ENCODE measurements at regions not wholly inside any gene's neighbourhood (a gene's known extent, or its start where the extent isn't known, plus 50 kb on each side); places are given as distances from the start of the nearest gene placed in this dataset.
A peak's percentile ranks its signal among the peaks of the same experiment; 100 is the strongest.

DNA sequence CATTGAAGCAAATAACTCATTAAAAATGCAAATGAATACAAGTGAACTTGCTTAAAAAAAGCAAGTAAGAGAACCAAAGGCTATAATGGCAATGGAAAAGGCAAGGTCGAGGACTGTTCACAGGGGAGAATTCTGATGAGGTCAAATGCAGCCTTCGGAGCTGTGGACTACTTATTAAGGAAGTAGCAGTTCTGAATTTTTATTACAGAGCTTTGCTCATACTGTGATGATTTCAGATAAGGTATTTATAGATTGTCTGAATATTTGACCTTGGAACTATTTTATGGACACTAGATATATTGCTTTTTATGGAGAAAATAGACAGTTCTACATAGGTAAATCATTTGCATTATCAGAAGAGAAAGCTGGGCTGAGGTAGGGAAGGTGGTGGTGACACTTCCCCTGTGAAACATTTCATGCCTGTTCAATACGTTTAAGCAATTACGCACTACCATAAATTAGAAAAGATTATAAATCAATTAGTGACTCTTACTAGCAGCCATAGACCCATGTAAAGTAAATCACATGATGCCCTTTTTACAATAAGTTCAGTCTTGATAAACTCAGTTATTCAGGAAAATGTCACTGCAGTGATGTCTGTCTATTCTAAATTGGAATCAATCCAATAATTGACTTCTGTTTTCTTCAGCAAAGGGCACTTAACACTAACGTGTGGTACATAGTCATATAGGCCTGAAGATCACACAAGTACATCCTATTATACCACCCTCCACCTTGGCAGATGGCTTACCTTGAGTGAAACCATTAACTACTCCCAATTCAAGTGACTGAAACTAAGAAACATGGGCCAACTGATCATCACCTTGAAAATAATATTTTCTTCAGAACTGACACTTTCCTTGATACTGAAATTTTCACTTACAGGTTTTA is 260.0 kb downstream of the KLF12 start:
- Histone ChIP-seq H3K79me2 (no peaks in the 10 kb centered on the region), H2AFZ (no peak overlapping the region), H3K4me3 (no peak overlapping the region), H3K27me3 (no peaks in the 10 kb centered on the region), H3K4me1 (ENCODE audit: insufficient read depth) (no peaks in the 10 kb centered on the region), H3K9me3 (ENCODE audit: low read depth) (no peaks in the 10 kb centered on the region), H3K9me2 (replicated peaks; ENCODE audit: insufficient read depth) (no peaks in the 10 kb centered on the region), H4K20me1 (ENCODE audit: insufficient read depth, poor library complexity, severe bottlenecking) (no peaks in the 10 kb centered on the region), H3K36me3 (replicated peaks; ENCODE audit: insufficient read depth, low read depth) (no peaks in the 10 kb centered on the region), H3K4me2 (no peak overlapping the region), H3K27ac (no peak overlapping the region)
- WGBS (ENCODE audit: low lambda C conversion rate, missing lambda C conversion rate): 88% methylated on average over 5 of the region's 5 CpGs
- no peak for TF ChIP-seq EZH2phosphoT487 (IDR thresholded peaks at IDR 0.05; ENCODE audit: low read depth, severe bottlenecking, unreplicated experiment)
- DNase-seq (ENCODE audit: low spot score): no peak

GRCh38 chr13:73872397-73872796 is 261.8 kb downstream of the KLF12 start:
- no peak overlapping the region for H3K4me2 ChIP-seq
- WGBS (ENCODE audit: low lambda C conversion rate, missing lambda C conversion rate): 78% methylated on average over 3 of the region's 3 CpGs

DNA sequence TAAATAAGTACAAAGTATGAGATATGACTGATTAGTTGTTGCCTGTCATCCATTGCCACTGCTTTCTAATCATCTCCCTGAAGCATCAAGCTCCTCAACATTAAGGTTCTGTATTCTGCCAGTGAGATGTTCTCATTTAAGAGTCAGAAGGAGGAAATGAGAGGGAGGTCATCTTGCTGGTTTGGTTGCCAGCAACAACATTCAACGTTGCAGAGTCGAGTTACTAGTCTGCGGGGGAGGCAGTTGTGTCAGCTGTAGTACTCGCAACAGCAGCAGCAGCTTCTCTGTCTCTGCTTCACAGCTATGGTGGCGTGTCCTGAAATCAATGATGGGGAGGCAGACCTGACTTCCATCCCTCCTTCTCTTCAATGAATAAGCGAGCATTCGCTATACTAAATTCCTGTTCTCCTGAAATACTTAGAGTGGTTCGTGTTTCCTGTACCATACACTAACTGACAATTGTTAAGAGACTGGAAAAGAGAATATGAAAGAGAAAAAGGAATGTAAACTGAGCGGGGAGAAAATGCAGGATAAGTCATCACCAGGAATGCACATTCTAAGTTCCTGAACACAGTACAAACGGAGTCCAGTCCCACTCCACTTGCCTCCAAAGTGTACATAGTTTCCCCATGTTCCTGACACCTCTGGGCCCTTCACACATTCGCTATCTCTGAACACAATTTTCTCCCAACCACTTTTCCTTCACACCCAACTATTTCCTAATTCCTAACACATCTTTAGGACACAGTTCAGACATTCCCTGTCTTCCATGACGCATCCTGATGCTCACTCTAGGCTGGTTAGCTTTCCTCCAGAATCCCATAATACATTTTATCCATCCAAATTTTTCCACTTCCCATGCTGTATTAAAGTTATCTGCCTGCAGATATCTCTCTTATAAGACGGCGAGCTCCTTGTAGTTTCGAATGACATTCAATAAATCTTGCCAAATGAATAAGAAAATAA is 263.0 kb downstream of the KLF12 start:
- H3K36me3 ChIP-seq (replicated peaks; ENCODE audit: insufficient read depth, low read depth): no peaks in the 10 kb centered on the region
- no peaks in the 10 kb centered on the region for H3K27me3 ChIP-seq
- H3K4me1 ChIP-seq (ENCODE audit: insufficient read depth): no peaks in the 10 kb centered on the region
- H2AFZ ChIP-seq: no peak overlapping the region
- WGBS (ENCODE audit: low lambda C conversion rate, missing lambda C conversion rate): 82% methylated on average over 15 of the region's 15 CpGs
- H3K27ac ChIP-seq: peak overlapping the region; percentile 9
- no peaks in the 10 kb centered on the region for H3K9me3 ChIP-seq (ENCODE audit: low read depth)
- no peak overlapping the region for H3K4me2 ChIP-seq
- no peak for DNase-seq (ENCODE audit: low spot score)
- no peak overlapping the region for H3K4me3 ChIP-seq
- no peak for TF ChIP-seq EZH2phosphoT487 (IDR thresholded peaks at IDR 0.05; ENCODE audit: low read depth, severe bottlenecking, unreplicated experiment)
- H3K9me2 ChIP-seq (replicated peaks; ENCODE audit: insufficient read depth): no peaks in the 10 kb centered on the region
- no peaks in the 10 kb centered on the region for H4K20me1 ChIP-seq (ENCODE audit: insufficient read depth, poor library complexity, severe bottlenecking)
- peaks cover 3% of the 10 kb centered on the region for H3K79me2 ChIP-seq

More at GRCh38 chr13:73872397-73872796, 261.8 kb downstream of the KLF12 start:
- TF ChIP-seq EZH2phosphoT487 (IDR thresholded peaks at IDR 0.05; ENCODE audit: low read depth, severe bottlenecking, unreplicated experiment) (no peak), EZH2 (IDR thresholded peaks at IDR 0.05; ENCODE audit: borderline replicate concordance) (no peak)
- no peaks in the 10 kb centered on the region for H3K27me3 ChIP-seq
- H3K36me3 ChIP-seq (replicated peaks; ENCODE audit: insufficient read depth, low read depth): no peaks in the 10 kb centered on the region
- H3K4me3 ChIP-seq: no peak overlapping the region
- DNase-seq (ENCODE audit: low spot score): no peak
- H3K9me3 ChIP-seq (ENCODE audit: low read depth): no peaks in the 10 kb centered on the region
- H2AFZ ChIP-seq: no peak overlapping the region
- no peak overlapping the region for H3K27ac ChIP-seq
- no peaks in the 10 kb centered on the region for H3K4me1 ChIP-seq (ENCODE audit: insufficient read depth)
- no peaks in the 10 kb centered on the region for H4K20me1 ChIP-seq (ENCODE audit: insufficient read depth, poor library complexity, severe bottlenecking)
- H3K9me2 ChIP-seq (replicated peaks; ENCODE audit: insufficient read depth): no peaks in the 10 kb centered on the region
- peaks cover 3% of the 10 kb centered on the region for H3K79me2 ChIP-seq

- H3K36me3 ChIP-seq (replicated peaks; ENCODE audit: insufficient read depth, low read depth): no peaks in the 10 kb centered on the region
- H3K27ac ChIP-seq: peak overlapping the region; percentile 9
- no peak overlapping the region for H3K4me2 ChIP-seq
- no peak overlapping the region for H3K4me3 ChIP-seq
- H3K9me3 ChIP-seq (ENCODE audit: low read depth): no peaks in the 10 kb centered on the region
- peak; percentile 29 for DNase-seq (ENCODE audit: low spot score)
- no peaks in the 10 kb centered on the region for H4K20me1 ChIP-seq (ENCODE audit: insufficient read depth, poor library complexity, severe bottlenecking)
- H3K79me2 ChIP-seq: peaks cover 3% of the 10 kb centered on the region
- H3K4me1 ChIP-seq (ENCODE audit: insufficient read depth): no peaks in the 10 kb centered on the region
- no peak overlapping the region for H2AFZ ChIP-seq
- H3K9me2 ChIP-seq (replicated peaks; ENCODE audit: insufficient read depth): no peaks in the 10 kb centered on the region
- TF ChIP-seq CTCF (IDR thresholded peaks at IDR 0.05; ENCODE audit: poor library complexity): no peak
- TF ChIP-seq EZH2 (IDR thresholded peaks at IDR 0.05; ENCODE audit: borderline replicate concordance): no peak
- TF ChIP-seq EZH2phosphoT487 (IDR thresholded peaks at IDR 0.05; ENCODE audit: low read depth, severe bottlenecking, unreplicated experiment): no peak
- WGBS (ENCODE audit: low lambda C conversion rate, missing lambda C conversion rate): 65% methylated on average over 5 of the region's 5 CpGs
- H3K27me3 ChIP-seq: no peaks in the 10 kb centered on the region
Observed at GRCh38 chr13:73870036-73870741, 264.0 kb downstream of the KLF12 start.

All from hepatocyte (in vitro differentiated cells).